CD4-positive, alpha-beta T cell treated with Interleukin-12 subunit alpha and Interleukin-12 subunit beta, for 1 hour (primary cell): ENCODE measurements at regions not wholly inside any gene's neighbourhood (a gene's known extent, or its start where the extent isn't known, plus 50 kb on each side); places are given as distances from the start of the nearest gene placed in this dataset.

Experiments
- DNase-seq: peaks from one replicate; pipeline ENCODE4 v3.0.0-alpha.2; 2020

GRCh38 chr21:35233756-35234155 is 184.7 kb upstream of the RUNX1 start:
- no peak for DNase-seq

DNA sequence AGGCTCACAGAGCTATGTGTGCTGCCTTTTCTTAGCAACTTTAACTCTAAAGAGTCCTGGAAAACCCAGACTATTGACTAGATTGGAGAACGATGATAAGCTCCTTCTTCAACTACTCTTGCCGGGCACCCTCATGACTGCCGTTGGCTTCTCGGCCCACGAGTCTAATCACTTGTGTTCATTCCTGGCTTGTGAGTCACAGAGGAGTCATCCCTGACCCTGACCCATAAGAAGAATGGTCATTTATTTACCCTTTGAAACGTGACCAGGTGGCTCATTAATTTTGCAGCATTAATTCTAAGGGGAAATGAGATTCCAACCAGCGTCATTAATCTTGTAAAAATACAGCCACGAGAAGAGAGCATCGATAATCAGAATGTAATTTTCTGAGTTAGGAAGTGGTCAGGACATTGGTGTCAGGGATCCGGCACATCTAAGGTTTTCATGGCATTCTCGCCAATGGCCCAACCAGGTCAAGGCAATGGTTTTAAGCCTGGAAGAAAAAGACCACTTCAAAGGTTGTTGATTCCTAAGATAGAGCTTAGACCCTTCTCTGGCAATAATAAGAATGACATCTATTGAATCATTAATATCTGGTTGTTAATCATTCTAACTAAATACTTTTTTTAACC is 183.6 kb upstream of the RUNX1 start:
- no peak for DNase-seq

GRCh38 chr21:35231090-35231489 is 182.0 kb upstream of the RUNX1 start:
- no peak for DNase-seq

GRCh38 chr21:35229290-35229689 is 180.2 kb upstream of the RUNX1 start:
- DNase-seq = no peak

GRCh38 chr21:35227786-35228185 is 178.7 kb upstream of the RUNX1 start:
- DNase-seq = no peak

- peak; percentile 61 for DNase-seq
Measured at GRCh38 chr21:35226968-35227744, 178.1 kb upstream of the RUNX1 start.

- no peak for DNase-seq
Measured at GRCh38 chr21:35226328-35226727, 177.2 kb upstream of the RUNX1 start.

DNA sequence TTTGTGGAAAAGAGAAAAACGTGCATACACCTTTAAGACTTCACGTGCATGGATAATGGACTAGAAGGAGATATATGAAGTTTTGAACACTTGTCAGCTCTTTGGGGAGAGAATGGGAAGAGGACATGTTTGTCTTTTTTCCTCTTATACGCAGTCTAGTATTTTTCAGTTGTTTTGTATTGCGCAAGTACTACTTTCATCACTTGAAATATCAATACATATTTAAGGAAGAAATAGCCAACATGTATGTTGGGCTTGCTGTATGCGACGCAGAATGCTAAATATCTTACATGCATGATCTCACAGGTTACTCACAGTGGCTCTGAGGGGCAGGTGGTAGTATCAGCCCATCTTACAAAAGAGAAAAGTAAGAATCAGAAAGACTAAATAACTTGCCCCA is 176.5 kb upstream of the RUNX1 start:
- no peak for DNase-seq

DNA sequence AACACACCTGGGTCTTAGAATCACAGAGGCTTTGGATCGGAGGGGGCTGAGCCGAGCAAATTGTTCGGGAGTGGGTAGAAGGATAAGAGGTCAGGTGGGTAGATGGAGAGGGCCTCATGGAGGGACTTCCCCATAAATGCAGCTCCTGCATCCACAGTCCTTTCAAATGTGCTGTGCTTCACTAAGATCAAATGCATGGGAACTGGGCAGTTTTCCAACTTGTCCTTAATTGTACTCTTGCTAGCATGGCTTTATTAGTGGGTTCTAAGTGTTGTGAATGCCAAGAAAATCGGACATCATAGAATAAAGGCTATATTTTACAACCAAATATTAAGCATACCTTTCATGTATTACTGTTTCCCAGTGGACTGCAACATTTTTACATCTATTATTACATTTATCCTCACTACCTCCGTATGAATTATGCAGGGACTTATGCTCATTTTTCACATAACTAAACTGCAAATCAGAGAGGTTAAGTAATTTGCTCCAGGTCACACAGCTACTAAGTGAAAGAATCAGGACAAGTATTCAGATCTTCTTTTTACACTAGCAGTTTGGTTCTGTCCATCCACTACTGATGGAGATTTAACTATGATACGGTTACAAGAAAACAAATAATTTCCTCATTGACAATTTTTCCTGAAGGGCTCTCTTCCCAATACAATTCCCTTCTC is 174.5 kb upstream of the RUNX1 start:
- DNase-seq = no peak

- DNase-seq = peak; percentile 20
Measured at GRCh38 chr21:35222541-35222941, 173.4 kb upstream of the RUNX1 start.

DNA sequence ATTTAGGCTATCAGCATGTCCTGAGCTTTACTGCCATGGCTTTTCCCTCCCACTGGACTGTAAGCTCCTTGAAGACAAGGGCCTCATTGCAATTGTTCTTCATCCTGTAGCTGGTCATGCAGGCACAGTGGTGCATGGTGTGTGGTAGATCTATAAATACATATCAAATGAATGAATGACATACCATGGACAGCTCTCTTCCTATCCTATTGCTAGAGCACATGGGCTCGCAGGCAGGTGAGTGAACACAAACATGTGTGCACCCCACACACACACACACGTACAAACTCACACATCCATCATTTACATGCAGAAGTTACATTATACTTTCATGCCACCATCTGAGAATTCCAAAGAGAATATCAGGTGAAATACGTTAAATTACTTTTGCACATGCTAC is 172.9 kb upstream of the RUNX1 start:
- no peak for DNase-seq

GRCh38 chr21:35220301-35220700 is 171.2 kb upstream of the RUNX1 start:
- no peak for DNase-seq

- no peak for DNase-seq
Measured at GRCh38 chr21:35219719-35220118, 170.6 kb upstream of the RUNX1 start.

- DNase-seq = no peak
Measured at GRCh38 chr21:35219291-35219690, 170.2 kb upstream of the RUNX1 start.

DNA sequence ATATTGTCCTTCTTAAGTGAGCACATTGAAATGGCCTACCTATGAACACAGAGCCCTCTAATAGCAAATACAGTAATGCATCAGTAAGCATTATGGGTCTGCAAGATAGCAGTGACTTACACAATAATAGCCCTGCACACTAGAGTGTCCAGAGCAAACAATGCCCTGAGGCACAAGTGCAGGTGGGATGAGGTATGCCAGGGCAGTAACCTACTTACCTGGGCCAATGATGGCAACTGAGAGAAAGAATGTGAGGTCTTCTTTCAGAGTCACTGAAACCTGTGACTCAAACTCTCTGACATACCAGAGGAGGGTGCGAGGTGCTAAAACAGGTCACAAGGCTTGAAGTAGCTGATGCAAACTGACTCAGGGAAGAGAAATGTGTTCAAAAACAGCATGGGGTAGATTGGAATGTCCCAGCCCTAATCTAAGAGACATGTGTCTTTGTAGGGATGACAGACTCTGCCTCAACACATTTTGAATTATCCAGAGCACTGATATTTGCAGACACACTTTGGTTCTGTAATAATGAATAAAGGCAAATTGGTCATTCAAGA is 168.5 kb upstream of the RUNX1 start:
- DNase-seq = no peak

- DNase-seq = no peak
Measured at GRCh38 chr21:35216996-35217395, 167.9 kb upstream of the RUNX1 start.

DNA sequence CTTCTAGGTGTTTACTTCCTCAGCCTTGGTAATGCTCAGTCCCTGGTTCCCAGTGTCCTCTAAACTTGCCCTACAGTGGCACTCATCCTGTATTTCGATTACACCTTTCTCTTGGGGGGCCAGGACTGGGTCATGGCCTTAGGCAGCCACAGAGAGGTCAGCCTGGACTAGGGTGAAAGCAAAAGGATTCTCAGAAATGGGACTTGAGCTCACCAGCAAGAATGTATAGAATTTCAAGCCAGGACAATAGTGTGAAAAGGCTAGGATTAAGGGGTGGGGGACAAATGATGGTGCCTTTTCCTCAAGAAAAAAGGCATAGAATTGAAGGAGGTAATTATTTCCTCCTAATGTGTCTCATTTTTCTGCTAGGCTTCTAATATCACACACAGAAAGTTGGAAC is 166.8 kb upstream of the RUNX1 start:
- no peak for DNase-seq

- DNase-seq = no peak
Measured at GRCh38 chr21:35212393-35213127, 163.5 kb upstream of the RUNX1 start.

- DNase-seq = no peak
Measured at GRCh38 chr21:35211782-35212181, 162.7 kb upstream of the RUNX1 start.

- no peak for DNase-seq
Measured at GRCh38 chr21:35210093-35210492, 161.0 kb upstream of the RUNX1 start.

DNA sequence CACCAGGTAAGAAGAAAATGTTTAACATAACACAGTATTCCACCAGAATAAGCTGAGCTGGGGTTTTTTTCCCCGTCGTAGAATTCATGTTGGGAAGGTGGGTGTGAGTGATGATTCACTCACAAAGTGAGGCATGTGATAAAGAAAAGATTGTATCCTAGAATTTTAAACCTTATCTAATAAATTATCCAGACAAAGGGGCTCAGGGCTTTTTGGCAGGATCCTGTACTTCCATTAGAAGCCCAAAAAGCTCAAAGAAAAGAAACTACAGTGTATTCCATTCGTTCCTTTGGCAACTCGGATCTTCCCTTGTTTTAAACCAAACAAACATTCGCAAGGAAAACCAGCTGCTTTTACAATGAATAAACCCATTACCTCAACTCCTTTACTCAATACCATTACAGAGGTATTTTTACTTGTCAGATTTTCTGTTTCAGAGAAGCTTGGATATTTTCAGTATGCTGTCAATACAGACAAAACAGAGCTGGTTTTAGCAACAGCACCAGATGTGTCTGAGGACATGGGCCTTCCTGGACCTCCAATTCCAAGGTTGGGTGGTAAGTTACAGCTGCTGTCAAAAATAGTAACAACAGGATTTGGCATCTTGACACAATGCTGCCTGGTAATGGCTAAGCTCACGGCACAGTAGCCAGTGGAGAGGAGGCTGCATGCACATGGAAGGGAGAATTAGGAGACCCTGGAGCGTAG is 159.9 kb upstream of the RUNX1 start:
- DNase-seq = no peak

DNA sequence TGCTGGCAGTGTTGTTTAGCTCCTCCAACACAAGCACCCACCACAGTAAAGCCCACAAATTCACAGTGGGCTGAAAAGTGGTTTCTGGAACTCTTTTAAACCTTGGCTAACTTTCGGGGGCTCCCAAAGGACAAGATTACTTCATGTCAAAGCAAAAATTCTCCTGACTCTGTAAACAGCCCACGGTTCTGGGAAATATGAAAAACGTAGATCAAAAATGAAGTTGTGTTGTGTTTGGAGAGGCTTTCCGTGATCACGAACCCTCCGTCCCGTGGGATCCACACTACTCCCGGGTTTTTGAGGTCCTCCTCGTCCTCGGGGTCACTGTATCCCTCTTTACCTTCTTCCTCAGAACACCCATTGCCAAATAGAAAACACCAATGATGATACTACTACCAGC is 159.0 kb upstream of the RUNX1 start:
- DNase-seq = no peak

GRCh38 chr21:35207322-35207721 is 158.2 kb upstream of the RUNX1 start:
- DNase-seq = no peak
